IPS DF 4.7 (cell line): ENCODE measurements at regions not wholly inside any gene's neighbourhood (a gene's known extent, or its start where the extent isn't known, plus 50 kb on each side); places are given as distances from the start of the nearest gene placed in this dataset.
"Not testable (repeated sequence)": the region's sequence is repeated elsewhere in the genome, so short reads cannot be mapped to it uniquely, and the experiment has no call there.

Experiments
- DNase-seq: peaks from one replicate; pipeline ENCODE4 v3.0.0-alpha.2; 2013; ENCODE audit warnings: low spot score; ENCODE audit errors: extremely low read depth

- not testable (repeated sequence) for DNase-seq
Measured at GRCh38 chr5:108532129-108532445, 150.2 kb upstream of the FBXL17 start.

GRCh38 chr5:108531367-108532128, 149.7 kb upstream of the FBXL17 start:
- DNase-seq, result no peak

GRCh38 chr5:108530706-108531105, 148.8 kb upstream of the FBXL17 start:
- no peak for DNase-seq

- DNase-seq, result no peak
Measured at GRCh38 chr5:108529381-108529780, 147.5 kb upstream of the FBXL17 start.

- no peak for DNase-seq
Measured at GRCh38 chr5:108528655-108529054, 146.8 kb upstream of the FBXL17 start.

GRCh38 chr5:108524564-108524963, 142.7 kb upstream of the FBXL17 start:
- DNase-seq, result no peak

- no peak for DNase-seq
Measured at GRCh38 chr5:108523360-108523759, 141.5 kb upstream of the FBXL17 start.

GRCh38 chr5:108521841-108522506, 140.1 kb upstream of the FBXL17 start:
- DNase-seq, result peak; percentile 30

GRCh38 chr5:108521011-108521700, 139.3 kb upstream of the FBXL17 start:
- no peak for DNase-seq

GRCh38 chr5:108516785-108517184, 134.9 kb upstream of the FBXL17 start:
- no peak for DNase-seq

- no peak for DNase-seq
Measured at GRCh38 chr5:108515517-108516105, 133.7 kb upstream of the FBXL17 start.

- no peak for DNase-seq
Measured at GRCh38 chr5:108508979-108509378, 127.1 kb upstream of the FBXL17 start.

- no peak for DNase-seq
Measured at GRCh38 chr5:108507631-108508030, 125.7 kb upstream of the FBXL17 start.

- DNase-seq, result no peak
Measured at GRCh38 chr5:108505608-108506007, 123.7 kb upstream of the FBXL17 start.

- no peak for DNase-seq
Measured at GRCh38 chr5:108504974-108505373, 123.1 kb upstream of the FBXL17 start.

GRCh38 chr5:108503986-108504385, 122.1 kb upstream of the FBXL17 start:
- DNase-seq, result no peak

- DNase-seq, result not testable (repeated sequence)
Measured at GRCh38 chr5:108495615-108496014, 113.7 kb upstream of the FBXL17 start.

GRCh38 chr5:108487951-108488350, 106.1 kb upstream of the FBXL17 start:
- no peak for DNase-seq

GRCh38 chr5:108484035-108484434, 102.1 kb upstream of the FBXL17 start:
- no peak for DNase-seq

GRCh38 chr5:108481355-108481931, 99.5 kb upstream of the FBXL17 start:
- DNase-seq, result peak; percentile 30

- DNase-seq, result no peak
Measured at GRCh38 chr5:108472237-108472636, 90.3 kb upstream of the FBXL17 start.

GRCh38 chr5:108467563-108467962, 85.7 kb upstream of the FBXL17 start:
- no peak for DNase-seq
